GM12875 (cell line): ENCODE measurements at regions not wholly inside any gene's neighbourhood (a gene's known extent, or its start where the extent isn't known, plus 50 kb on each side); places are given as distances from the start of the nearest gene placed in this dataset.

Experiments used
- H3K4me3 ChIP-seq: one replicate; pipeline ENCODE4 v1.5.1; 2011; ENCODE audit warnings: low read depth, low read length, control low read depth
- CTCF ChIP-seq: IDR thresholded peaks from 2 replicates; pipeline ENCODE4 v1.5.1; 2011; ENCODE audit warnings: low read depth, mild to moderate bottlenecking, control low read depth, inconsistent platforms, low read length, moderate library complexity, borderline replicate concordance; ENCODE audit not compliant: insufficient read depth

GRCh38 chr11:97667057-97667456 is 1277.2 kb downstream of the JRKL start:
- TF ChIP-seq CTCF, result no peak
- no peak overlapping the region for H3K4me3 ChIP-seq

- TF ChIP-seq CTCF, result peak; percentile 19; the same call in 1 of the 2 replicates
- H3K4me3 ChIP-seq, result no peak overlapping the region
These were observed 1293.9 kb downstream of the JRKL start for GRCh38 chr11:97683733-97684132.

- H3K4me3 ChIP-seq, result no peak overlapping the region
- TF ChIP-seq CTCF, result no peak
These were observed 1295.0 kb downstream of the JRKL start for GRCh38 chr11:97684486-97685439.

- TF ChIP-seq CTCF, result no peak
- H3K4me3 ChIP-seq, result no peak overlapping the region
These were observed 1295.9 kb downstream of the JRKL start for GRCh38 chr11:97685695-97686094.

GRCh38 chr11:97687111-97687510 is 1297.3 kb downstream of the JRKL start:
- no peak for TF ChIP-seq CTCF
- no peak overlapping the region for H3K4me3 ChIP-seq

- TF ChIP-seq CTCF, result no peak
- H3K4me3 ChIP-seq, result no peak overlapping the region
These were observed 1301.2 kb downstream of the JRKL start for GRCh38 chr11:97691061-97691460.

- no peak overlapping the region for H3K4me3 ChIP-seq
- no peak for TF ChIP-seq CTCF
These were observed 1313.1 kb downstream of the JRKL start for GRCh38 chr11:97702951-97703350.
